ENCODE measurements at regions not wholly inside any gene's neighbourhood (a gene's known extent, or its start where the extent isn't known, plus 50 kb on each side); places are given as distances from the start of the nearest gene placed in this dataset.

DNA sequence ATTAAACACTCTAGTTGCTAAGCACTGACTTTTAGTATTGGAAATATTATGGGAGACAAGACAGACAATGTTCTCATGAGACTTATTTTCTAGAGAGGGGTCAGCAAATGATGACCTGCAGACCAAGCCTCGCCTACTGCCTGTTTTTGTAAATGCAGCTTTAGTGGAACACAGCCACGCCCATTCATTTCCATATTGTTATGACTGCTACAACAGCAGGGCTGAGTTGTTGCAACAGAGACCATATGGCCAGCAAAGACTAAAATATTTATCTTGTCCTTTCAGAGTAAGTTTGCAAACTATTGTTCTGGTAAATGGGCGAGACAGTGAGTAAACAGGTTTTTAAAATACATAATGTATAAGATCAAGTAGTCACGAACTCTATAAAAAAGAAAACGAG lies 570.2 kb downstream of the NTRK3 start:
- intact Hi-C loops (cut with DNase I) = no loop called here
- no peak overlapping the region for H3K27ac ChIP-seq
- no peaks in the 10 kb centered on the region for H3K4me1 ChIP-seq (replicated peaks in 1 of 2)
- H3K27me3 ChIP-seq = no peaks in the 10 kb centered on the region
- H3K36me3 ChIP-seq (replicated peaks in 1 of 2) = no peaks in the 10 kb centered on the region
- H3K4me3 ChIP-seq = no peak overlapping the region
- TF ChIP-seq POLR2A (IDR thresholded peaks at IDR 0.05) = no peak
- TF ChIP-seq, protein P1, sequence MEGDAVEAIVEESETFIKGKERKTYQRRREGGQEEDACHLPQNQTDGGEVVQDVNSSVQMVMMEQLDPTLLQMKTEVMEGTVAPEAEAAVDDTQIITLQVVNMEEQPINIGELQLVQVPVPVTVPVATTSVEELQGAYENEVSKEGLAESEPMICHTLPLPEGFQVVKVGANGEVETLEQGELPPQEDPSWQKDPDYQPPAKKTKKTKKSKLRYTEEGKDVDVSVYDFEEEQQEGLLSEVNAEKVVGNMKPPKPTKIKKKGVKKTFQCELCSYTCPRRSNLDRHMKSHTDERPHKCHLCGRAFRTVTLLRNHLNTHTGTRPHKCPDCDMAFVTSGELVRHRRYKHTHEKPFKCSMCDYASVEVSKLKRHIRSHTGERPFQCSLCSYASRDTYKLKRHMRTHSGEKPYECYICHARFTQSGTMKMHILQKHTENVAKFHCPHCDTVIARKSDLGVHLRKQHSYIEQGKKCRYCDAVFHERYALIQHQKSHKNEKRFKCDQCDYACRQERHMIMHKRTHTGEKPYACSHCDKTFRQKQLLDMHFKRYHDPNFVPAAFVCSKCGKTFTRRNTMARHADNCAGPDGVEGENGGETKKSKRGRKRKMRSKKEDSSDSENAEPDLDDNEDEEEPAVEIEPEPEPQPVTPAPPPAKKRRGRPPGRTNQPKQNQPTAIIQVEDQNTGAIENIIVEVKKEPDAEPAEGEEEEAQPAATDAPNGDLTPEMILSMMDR (IDR thresholded peaks at IDR 0.05) = no peak
- no peak for DNase-seq
- 56 to 80% (median 61%) methylated on average over 5 of the region's 5 CpGs for WGBS, 4 donors
- H3K9me3 ChIP-seq (replicated peaks in 1 of 3) = no peaks in the 10 kb centered on the region

DNA sequence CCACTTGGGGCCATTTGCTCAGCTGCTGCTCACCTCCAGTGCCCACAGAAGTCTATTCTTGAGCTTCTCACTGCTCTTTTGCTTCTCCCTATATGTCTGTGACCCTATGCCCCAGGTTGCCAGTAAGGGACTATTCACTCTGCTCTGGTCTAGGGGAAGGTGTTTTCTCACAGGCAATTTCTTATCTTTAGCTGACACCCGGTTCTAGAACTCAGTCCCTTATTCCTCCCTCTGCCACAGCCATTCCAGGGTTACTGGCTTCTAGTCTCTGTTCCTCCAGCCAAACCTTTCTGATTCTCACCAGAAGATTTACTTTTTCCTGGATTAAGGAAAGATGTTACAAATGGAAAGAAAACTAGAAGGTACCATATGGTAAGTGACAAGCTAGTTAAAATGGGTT lies 574.0 kb downstream of the NTRK3 start:
- Histone ChIP-seq H3K9me3 (replicated peaks in 1 of 3) (no peaks in the 10 kb centered on the region), H3K4me3 (no peak overlapping the region), H3K27me3 (no peaks in the 10 kb centered on the region), H3K4me1 (replicated peaks in 1 of 2) (no peaks in the 10 kb centered on the region), H3K27ac (no peak overlapping the region), H3K36me3 (replicated peaks in 1 of 2) (no peaks in the 10 kb centered on the region)
- intact Hi-C loops (cut with DNase I) = no loop called here
- 46 to 76% (median 62%) methylated on average over 1 of the region's 1 CpG for WGBS, 4 donors
- no peak for TF ChIP-seq POLR2A (IDR thresholded peaks at IDR 0.05)
- TF ChIP-seq, protein P1 (IDR thresholded peaks at IDR 0.05) = no peak
- DNase-seq = no peak

DNA sequence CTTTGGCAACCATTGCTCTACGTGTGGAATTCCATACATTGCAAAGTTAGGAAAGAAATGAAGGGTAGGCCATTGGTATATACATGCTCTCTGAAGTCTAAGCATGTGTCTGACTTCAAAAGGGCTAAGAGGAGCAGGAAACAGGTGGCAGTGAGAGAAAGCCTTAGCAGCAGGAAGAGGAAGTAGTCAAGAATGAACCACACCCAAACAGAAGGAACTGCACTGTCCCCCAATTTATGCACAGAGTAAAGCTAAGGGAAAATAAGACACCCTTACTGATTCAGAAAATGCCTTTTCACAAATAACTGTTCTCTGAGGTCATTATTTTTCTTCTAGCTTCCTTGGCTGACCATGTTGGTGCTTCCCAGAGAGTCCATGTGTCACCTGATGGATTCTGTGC lies 575.4 kb downstream of the NTRK3 start:
- no peaks in the 10 kb centered on the region for H3K4me1 ChIP-seq (replicated peaks in 1 of 2)
- H3K36me3 ChIP-seq (replicated peaks in 1 of 2) = no peaks in the 10 kb centered on the region
- H3K4me3 ChIP-seq = no peak overlapping the region
- H3K27ac ChIP-seq = no peak overlapping the region
- intact Hi-C loops (cut with DNase I) = no loop called here
- 55 to 84% (median 72%) methylated on average over 1 of the region's 1 CpG for WGBS, 4 donors
- no peaks in the 10 kb centered on the region for H3K27me3 ChIP-seq
- H3K9me3 ChIP-seq (replicated peaks in 1 of 3) = no peaks in the 10 kb centered on the region
- no peak for DNase-seq
- TF ChIP-seq, protein P1 (IDR thresholded peaks at IDR 0.05) = no peak
- TF ChIP-seq POLR2A (IDR thresholded peaks at IDR 0.05) = no peak

DNA sequence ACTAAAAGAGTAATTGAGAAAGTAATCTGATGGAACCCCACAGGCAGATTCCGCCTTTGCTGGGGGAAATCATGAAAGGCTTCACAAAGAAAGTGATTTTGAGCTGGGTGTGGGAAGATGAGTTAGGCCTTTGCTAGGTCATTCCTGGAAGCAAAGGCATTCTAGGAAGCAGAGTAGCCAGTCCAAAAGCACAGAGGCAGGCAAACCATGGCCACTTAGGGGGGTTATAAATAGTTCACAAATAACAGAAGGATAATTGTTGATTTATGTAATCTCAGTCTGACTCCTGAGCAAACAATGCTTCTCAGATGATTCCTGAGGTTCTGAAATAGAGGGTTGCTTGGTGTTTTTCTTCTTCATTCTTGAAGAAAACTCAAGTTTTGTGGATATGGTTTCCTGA lies 576.3 kb downstream of the NTRK3 start:
- Histone ChIP-seq H3K27ac (no peak overlapping the region), H3K27me3 (no peaks in the 10 kb centered on the region), H3K4me3 (no peak overlapping the region), H3K4me1 (replicated peaks in 1 of 2) (no peaks in the 10 kb centered on the region), H3K9me3 (replicated peaks in 1 of 3) (no peaks in the 10 kb centered on the region), H3K36me3 (replicated peaks in 1 of 2) (no peaks in the 10 kb centered on the region)
- TF ChIP-seq, protein P1 (IDR thresholded peaks at IDR 0.05) = no peak
- TF ChIP-seq POLR2A (IDR thresholded peaks at IDR 0.05) = no peak
- intact Hi-C loops (cut with DNase I) = no loop called here
- WGBS, 4 donors = 88 to 95% (median 91%) methylated on average over 1 of the region's 1 CpG
- DNase-seq = no peak
